ENCODE measurements at regions not wholly inside any gene's neighbourhood (a gene's known extent, or its start where the extent isn't known, plus 50 kb on each side); places are given as distances from the start of the nearest gene placed in this dataset.

- DNase-seq (no peak), ATAC-seq (ENCODE audit: low read depth in 2 of 2) (no peak)
- no peaks in the 10 kb centered on the region for H3K27me3 ChIP-seq (ENCODE audit: control insufficient read depth, insufficient read depth, low read length)
- H3K9me3 ChIP-seq (ENCODE audit: control insufficient read depth in 2 of 2, low read length in 2 of 2) = no peaks in the 10 kb centered on the region
- H3K27ac Mint-ChIP-seq = no peak overlapping the region
- H3K36me3 ChIP-seq (ENCODE audit: control insufficient read depth, insufficient read depth, low read length) = no peaks in the 10 kb centered on the region
- H3K27ac ChIP-seq (ENCODE audit: insufficient read depth, low read length, poor library complexity, severe bottlenecking) = no peak overlapping the region
- no peak overlapping the region for H3K4me3 Mint-ChIP-seq
- no peak overlapping the region for H3K4me3 ChIP-seq (ENCODE audit: low read depth, low read length)
- H3K4me1 Mint-ChIP-seq = no peaks in the 10 kb centered on the region
- no peaks in the 10 kb centered on the region for H3K9me3 Mint-ChIP-seq
- H3K27me3 Mint-ChIP-seq = no peaks in the 10 kb centered on the region
- H3K4me1 ChIP-seq (ENCODE audit: control insufficient read depth, insufficient read depth, low read length, poor library complexity, severe bottlenecking) = no peaks in the 10 kb centered on the region
- no peaks in the 10 kb centered on the region for H3K36me3 Mint-ChIP-seq
These were observed 490.4 kb upstream of the ID2 start for GRCh38 chr2:8191427-8191826.

GRCh38 chr2:8193146-8193545, 488.7 kb upstream of the ID2 start:
- ATAC-seq (ENCODE audit: low read depth in 2 of 2) = no peak
- no peaks in the 10 kb centered on the region for H3K4me1 Mint-ChIP-seq
- H3K27me3 Mint-ChIP-seq = no peaks in the 10 kb centered on the region
- no peak overlapping the region for H3K27ac Mint-ChIP-seq
- H3K9me3 Mint-ChIP-seq = no peaks in the 10 kb centered on the region
- no peaks in the 10 kb centered on the region for H3K36me3 Mint-ChIP-seq
- H3K4me3 ChIP-seq (ENCODE audit: low read depth, low read length) = no peak overlapping the region
- no peaks in the 10 kb centered on the region for H3K36me3 ChIP-seq (ENCODE audit: control insufficient read depth, insufficient read depth, low read length)
- no peaks in the 10 kb centered on the region for H3K9me3 ChIP-seq (ENCODE audit: control insufficient read depth in 2 of 2, low read length in 2 of 2)
- no peak overlapping the region for H3K4me3 Mint-ChIP-seq
- H3K27me3 ChIP-seq (ENCODE audit: control insufficient read depth, insufficient read depth, low read length) = no peaks in the 10 kb centered on the region
- H3K4me1 ChIP-seq (ENCODE audit: control insufficient read depth, insufficient read depth, low read length, poor library complexity, severe bottlenecking) = no peaks in the 10 kb centered on the region
- no peak for DNase-seq
- H3K27ac ChIP-seq (ENCODE audit: insufficient read depth, low read length, poor library complexity, severe bottlenecking) = no peak overlapping the region

- no peak for DNase-seq
- Histone ChIP-seq H3K36me3 (ENCODE audit: control insufficient read depth, insufficient read depth, low read length) (no peaks in the 10 kb centered on the region), H3K27ac (ENCODE audit: insufficient read depth, low read length, poor library complexity, severe bottlenecking) (no peak overlapping the region), H3K27me3 (ENCODE audit: control insufficient read depth, insufficient read depth, low read length) (no peaks in the 10 kb centered on the region), H3K4me3 (ENCODE audit: low read depth, low read length) (no peak overlapping the region), H3K4me1 (ENCODE audit: control insufficient read depth, insufficient read depth, low read length, poor library complexity, severe bottlenecking) (no peaks in the 10 kb centered on the region), H3K9me3 (ENCODE audit: control insufficient read depth in 2 of 2, low read length in 2 of 2) (no peaks in the 10 kb centered on the region)
- Mint-ChIP-seq H3K4me3 (no peak overlapping the region), H3K9me3 (peaks cover 0 to 4% (median 0%) of the 10 kb centered on the region in 7 donors), H3K4me1 (no peaks in the 10 kb centered on the region), H3K27ac (no peak overlapping the region), H3K36me3 (no peaks in the 10 kb centered on the region), H3K27me3 (no peaks in the 10 kb centered on the region)
- ATAC-seq (ENCODE audit: low read depth in 2 of 2) = no peak
These were observed 487.9 kb upstream of the ID2 start for GRCh38 chr2:8193686-8194615.

- Mint-ChIP-seq H3K36me3 (no peaks in the 10 kb centered on the region), H3K27ac (no peak overlapping the region), H3K4me1 (no peaks in the 10 kb centered on the region), H3K4me3 (no peak overlapping the region), H3K9me3 (peaks cover 0 to 4% (median 0%) of the 10 kb centered on the region in 7 donors), H3K27me3 (no peaks in the 10 kb centered on the region)
- Histone ChIP-seq H3K36me3 (ENCODE audit: control insufficient read depth, insufficient read depth, low read length) (no peaks in the 10 kb centered on the region), H3K4me1 (ENCODE audit: control insufficient read depth, insufficient read depth, low read length, poor library complexity, severe bottlenecking) (no peaks in the 10 kb centered on the region), H3K4me3 (ENCODE audit: low read depth, low read length) (no peak overlapping the region), H3K27me3 (ENCODE audit: control insufficient read depth, insufficient read depth, low read length) (no peaks in the 10 kb centered on the region), H3K27ac (ENCODE audit: insufficient read depth, low read length, poor library complexity, severe bottlenecking) (no peak overlapping the region), H3K9me3 (ENCODE audit: control insufficient read depth in 2 of 2, low read length in 2 of 2) (no peaks in the 10 kb centered on the region)
- ATAC-seq (ENCODE audit: low read depth in 2 of 2) (no peak), DNase-seq (no peak)
These were observed 486.1 kb upstream of the ID2 start for GRCh38 chr2:8195784-8196183.

- Histone ChIP-seq H3K9me3 (ENCODE audit: control insufficient read depth in 2 of 2, low read length in 2 of 2) (no peaks in the 10 kb centered on the region), H3K27ac (ENCODE audit: insufficient read depth, low read length, poor library complexity, severe bottlenecking) (no peak overlapping the region), H3K27me3 (ENCODE audit: control insufficient read depth, insufficient read depth, low read length) (no peaks in the 10 kb centered on the region), H3K36me3 (ENCODE audit: control insufficient read depth, insufficient read depth, low read length) (no peaks in the 10 kb centered on the region), H3K4me3 (ENCODE audit: low read depth, low read length) (no peak overlapping the region), H3K4me1 (ENCODE audit: control insufficient read depth, insufficient read depth, low read length, poor library complexity, severe bottlenecking) (no peaks in the 10 kb centered on the region)
- H3K4me1 Mint-ChIP-seq = no peaks in the 10 kb centered on the region
- no peak for ATAC-seq (ENCODE audit: low read depth in 2 of 2)
- no peak for DNase-seq
- H3K27ac Mint-ChIP-seq = no peak overlapping the region
- no peaks in the 10 kb centered on the region for H3K27me3 Mint-ChIP-seq
- no peak overlapping the region for H3K4me3 Mint-ChIP-seq
- peaks cover 0 to 4% (median 0%) of the 10 kb centered on the region in 7 donors for H3K9me3 Mint-ChIP-seq
- H3K36me3 Mint-ChIP-seq = no peaks in the 10 kb centered on the region
These were observed 485.5 kb upstream of the ID2 start for GRCh38 chr2:8196316-8196715.

GRCh38 chr2:8197101-8197500, 484.8 kb upstream of the ID2 start:
- no peaks in the 10 kb centered on the region for H3K4me1 ChIP-seq (ENCODE audit: control insufficient read depth, insufficient read depth, low read length, poor library complexity, severe bottlenecking)
- no peak overlapping the region for H3K27ac ChIP-seq (ENCODE audit: insufficient read depth, low read length, poor library complexity, severe bottlenecking)
- Mint-ChIP-seq H3K4me1 (peaks cover 0 to 3% (median 0%) of the 10 kb centered on the region in 4 donors), H3K36me3 (no peaks in the 10 kb centered on the region), H3K4me3 (no peak overlapping the region), H3K9me3 (peaks cover 0 to 4% (median 0%) of the 10 kb centered on the region in 7 donors), H3K27me3 (no peaks in the 10 kb centered on the region), H3K27ac (no peak overlapping the region)
- H3K9me3 ChIP-seq (ENCODE audit: control insufficient read depth in 2 of 2, low read length in 2 of 2) = no peaks in the 10 kb centered on the region
- no peaks in the 10 kb centered on the region for H3K27me3 ChIP-seq (ENCODE audit: control insufficient read depth, insufficient read depth, low read length)
- ATAC-seq (ENCODE audit: low read depth in 2 of 2) (no peak), DNase-seq (no peak)
- no peaks in the 10 kb centered on the region for H3K36me3 ChIP-seq (ENCODE audit: control insufficient read depth, insufficient read depth, low read length)
- H3K4me3 ChIP-seq (ENCODE audit: low read depth, low read length) = no peak overlapping the region

- H3K4me1 ChIP-seq (ENCODE audit: control insufficient read depth, insufficient read depth, low read length, poor library complexity, severe bottlenecking) = no peaks in the 10 kb centered on the region
- Mint-ChIP-seq H3K4me1 (peaks cover 0 to 3% (median 0%) of the 10 kb centered on the region in 4 donors), H3K9me3 (peaks cover 0 to 4% (median 0%) of the 10 kb centered on the region in 7 donors), H3K4me3 (no peak overlapping the region), H3K27me3 (no peaks in the 10 kb centered on the region), H3K36me3 (no peaks in the 10 kb centered on the region), H3K27ac (no peak overlapping the region)
- ATAC-seq (ENCODE audit: low read depth in 2 of 2) (no peak), DNase-seq (no peak)
- no peaks in the 10 kb centered on the region for H3K27me3 ChIP-seq (ENCODE audit: control insufficient read depth, insufficient read depth, low read length)
- H3K36me3 ChIP-seq (ENCODE audit: control insufficient read depth, insufficient read depth, low read length) = no peaks in the 10 kb centered on the region
- no peaks in the 10 kb centered on the region for H3K9me3 ChIP-seq (ENCODE audit: control insufficient read depth in 2 of 2, low read length in 2 of 2)
- H3K4me3 ChIP-seq (ENCODE audit: low read depth, low read length) = no peak overlapping the region
- H3K27ac ChIP-seq (ENCODE audit: insufficient read depth, low read length, poor library complexity, severe bottlenecking) = no peak overlapping the region
These were observed 484.0 kb upstream of the ID2 start for GRCh38 chr2:8197825-8198224.
